Cardiac muscle cell (in vitro differentiated cells and primary cell): ENCODE measurements at regions not wholly inside any gene's neighbourhood (a gene's known extent, or its start where the extent isn't known, plus 50 kb on each side); places are given as distances from the start of the nearest gene placed in this dataset.

Source experiments
- DNase-seq, 2 donors: peaks; one replicate each; pipeline versions ENCODE4 v3.0.0 to v3.0.0-alpha.2; 2010 to 2017; ENCODE audit warnings: low read depth in 1 of 2, low spot score in 1 of 2
- H3K27ac ChIP-seq: fragments of 200-600 bp; sonication (generic); 2 replicates; pipeline ENCODE4 v1.5.1; 2016
- H3K27me3 ChIP-seq: fragments of 200-600 bp; sonication (generic); 2 replicates; pipeline ENCODE4 v1.6.0; 2016; ENCODE audit warnings: control low read depth
- H3K36me3 ChIP-seq: fragments of 200-600 bp; sonication (generic); 2 replicates; pipeline ENCODE4 v1.5.1; 2016; ENCODE audit warnings: control low read depth
- H3K4me1 ChIP-seq: fragments of 200-600 bp; sonication (generic); 2 replicates; pipeline ENCODE4 v1.8.1; 2017; ENCODE audit warnings: low read depth, mild to moderate bottlenecking, mixed run types
- H3K4me3 ChIP-seq: fragments of 200-600 bp; sonication (generic); 2 replicates; pipeline ENCODE4 v1.5.1; 2016; ENCODE audit warnings: mild to moderate bottlenecking
- H3K9me3 ChIP-seq: fragments of 200-600 bp; sonication (generic); 2 replicates; pipeline ENCODE4 v1.5.1; 2017; ENCODE audit warnings: low read depth, mild to moderate bottlenecking, control low read depth
- TF ChIP-seq, protein P1 (sequence below): IDR thresholded peaks from 2 replicates; pipeline ENCODE4 v1.5.1; 2012; ENCODE audit warnings: low read depth, mild to moderate bottlenecking, low read length

DNA sequence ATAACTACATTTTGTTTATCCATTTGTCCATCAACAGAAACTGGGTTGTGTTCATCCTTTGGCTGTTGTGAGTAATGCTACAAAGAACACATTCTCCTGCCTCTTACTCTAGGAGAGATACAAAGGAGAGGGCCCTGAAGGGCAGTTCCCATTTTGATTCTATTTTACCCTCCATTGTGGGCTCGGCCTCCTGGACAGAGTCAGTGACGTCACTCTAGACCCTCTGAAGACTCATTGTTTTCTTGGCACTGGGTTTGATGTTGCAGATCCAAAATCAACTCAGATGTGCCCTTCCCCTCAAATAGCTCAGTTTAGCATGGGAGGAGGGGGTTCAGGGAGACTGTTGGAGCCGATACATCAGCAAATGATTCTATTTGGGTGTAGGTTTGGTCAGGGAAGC is 280.9 kb downstream of the UTP18 start:
- no peak for DNase-seq
- Histone ChIP-seq H3K9me3 (no peaks in the 10 kb centered on the region), H3K36me3 (no peaks in the 10 kb centered on the region), H3K27ac (no peak overlapping the region), H3K4me1 (no peaks in the 10 kb centered on the region), H3K4me3 (no peak overlapping the region), H3K27me3 (no peaks in the 10 kb centered on the region)
- TF ChIP-seq, protein P1, sequence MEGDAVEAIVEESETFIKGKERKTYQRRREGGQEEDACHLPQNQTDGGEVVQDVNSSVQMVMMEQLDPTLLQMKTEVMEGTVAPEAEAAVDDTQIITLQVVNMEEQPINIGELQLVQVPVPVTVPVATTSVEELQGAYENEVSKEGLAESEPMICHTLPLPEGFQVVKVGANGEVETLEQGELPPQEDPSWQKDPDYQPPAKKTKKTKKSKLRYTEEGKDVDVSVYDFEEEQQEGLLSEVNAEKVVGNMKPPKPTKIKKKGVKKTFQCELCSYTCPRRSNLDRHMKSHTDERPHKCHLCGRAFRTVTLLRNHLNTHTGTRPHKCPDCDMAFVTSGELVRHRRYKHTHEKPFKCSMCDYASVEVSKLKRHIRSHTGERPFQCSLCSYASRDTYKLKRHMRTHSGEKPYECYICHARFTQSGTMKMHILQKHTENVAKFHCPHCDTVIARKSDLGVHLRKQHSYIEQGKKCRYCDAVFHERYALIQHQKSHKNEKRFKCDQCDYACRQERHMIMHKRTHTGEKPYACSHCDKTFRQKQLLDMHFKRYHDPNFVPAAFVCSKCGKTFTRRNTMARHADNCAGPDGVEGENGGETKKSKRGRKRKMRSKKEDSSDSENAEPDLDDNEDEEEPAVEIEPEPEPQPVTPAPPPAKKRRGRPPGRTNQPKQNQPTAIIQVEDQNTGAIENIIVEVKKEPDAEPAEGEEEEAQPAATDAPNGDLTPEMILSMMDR: no peak

DNA sequence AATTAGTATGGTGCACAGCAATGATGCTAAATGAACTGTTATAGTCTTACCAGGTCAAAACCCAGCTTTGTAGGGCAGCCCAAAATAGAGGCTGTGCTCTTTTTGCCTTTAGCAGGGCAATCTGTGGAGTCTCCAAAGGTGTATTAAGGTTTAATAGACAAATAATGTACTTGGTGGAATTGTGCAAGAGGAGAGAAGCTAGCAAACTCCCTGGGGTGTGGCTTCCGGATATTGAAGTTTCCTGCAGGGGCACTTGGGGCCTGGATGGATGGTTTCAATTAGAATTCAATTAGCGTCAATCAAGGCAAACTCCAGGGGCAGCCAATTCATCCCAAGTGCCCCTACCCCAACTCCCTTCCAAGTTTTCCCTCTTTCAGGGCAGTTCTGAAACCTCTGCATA is 285.8 kb downstream of the UTP18 start:
- DNase-seq: no peak
- TF ChIP-seq, protein P1: no peak
- Histone ChIP-seq H3K4me1 (no peaks in the 10 kb centered on the region), H3K27me3 (no peaks in the 10 kb centered on the region), H3K36me3 (no peaks in the 10 kb centered on the region), H3K4me3 (no peak overlapping the region), H3K9me3 (no peaks in the 10 kb centered on the region), H3K27ac (no peak overlapping the region)

DNA sequence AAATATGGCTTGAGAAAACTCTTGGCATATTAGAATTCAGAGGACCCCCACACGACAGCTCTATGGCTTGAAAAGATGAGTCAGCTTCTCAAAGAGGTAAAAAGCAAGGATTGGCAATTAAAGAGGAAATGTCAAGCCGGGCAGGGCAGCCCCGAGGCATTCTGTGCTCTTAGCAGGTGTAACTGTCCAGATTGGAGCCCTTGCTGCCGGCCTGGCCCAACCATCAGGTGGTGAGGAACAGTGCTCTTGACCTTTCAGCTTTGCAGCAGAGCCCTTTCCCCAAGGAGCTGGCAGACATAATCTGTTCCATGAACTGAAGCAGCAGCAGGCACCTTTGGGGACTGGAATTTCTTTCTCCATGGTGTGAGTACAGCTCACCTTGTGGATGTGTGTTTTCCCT is 287.8 kb downstream of the UTP18 start:
- Histone ChIP-seq H3K27ac (no peak overlapping the region), H3K9me3 (no peaks in the 10 kb centered on the region), H3K4me1 (no peaks in the 10 kb centered on the region), H3K4me3 (no peak overlapping the region), H3K36me3 (no peaks in the 10 kb centered on the region), H3K27me3 (no peaks in the 10 kb centered on the region)
- DNase-seq: no peak
- TF ChIP-seq, protein P1: no peak

DNA sequence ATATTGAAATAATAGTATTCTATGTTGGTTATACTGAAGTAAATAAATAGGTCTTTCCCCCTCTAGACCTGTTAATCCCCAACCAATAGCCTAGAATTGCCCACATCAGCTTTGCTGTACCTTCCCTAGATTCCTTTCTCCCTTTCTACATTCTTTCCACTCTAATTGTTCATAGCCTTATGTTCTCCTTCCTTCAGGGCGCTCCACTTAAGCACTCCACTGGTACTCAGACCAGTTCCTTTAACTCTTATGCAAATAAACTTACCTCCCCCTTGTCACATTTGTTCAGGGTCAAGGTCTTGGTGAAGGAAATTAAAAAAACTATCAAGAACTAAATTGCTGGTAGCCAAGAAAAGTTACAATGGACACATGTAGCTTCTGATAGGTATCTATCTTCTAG is 294.8 kb downstream of the UTP18 start:
- no peak for DNase-seq
- no peaks in the 10 kb centered on the region for H3K36me3 ChIP-seq
- H3K4me3 ChIP-seq: no peak overlapping the region
- H3K4me1 ChIP-seq: no peaks in the 10 kb centered on the region
- H3K9me3 ChIP-seq: no peaks in the 10 kb centered on the region
- TF ChIP-seq, protein P1: no peak
- H3K27ac ChIP-seq: no peak overlapping the region
- H3K27me3 ChIP-seq: no peaks in the 10 kb centered on the region

DNA sequence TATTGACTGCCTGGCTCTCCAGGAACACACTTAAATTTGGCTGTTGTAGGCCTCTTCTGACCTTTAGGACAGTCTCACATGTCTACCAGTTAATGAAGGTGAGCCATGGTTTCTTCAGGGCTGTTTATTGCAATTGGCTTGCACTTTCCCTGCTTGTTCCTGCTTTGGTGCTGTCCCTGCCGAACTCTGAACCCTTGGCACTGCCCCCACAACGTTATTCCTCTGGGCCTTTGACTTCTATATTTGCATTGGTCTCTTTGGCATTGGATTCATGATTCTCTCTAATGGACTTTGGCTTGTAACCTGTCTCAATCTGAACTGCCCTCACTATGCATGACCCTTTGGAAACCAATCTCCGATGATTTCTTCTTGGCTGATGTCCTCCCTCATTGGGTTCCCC is 299.4 kb downstream of the UTP18 start:
- H3K9me3 ChIP-seq: no peaks in the 10 kb centered on the region
- no peaks in the 10 kb centered on the region for H3K36me3 ChIP-seq
- no peak overlapping the region for H3K4me3 ChIP-seq
- no peak for DNase-seq
- no peaks in the 10 kb centered on the region for H3K27me3 ChIP-seq
- H3K4me1 ChIP-seq: no peaks in the 10 kb centered on the region
- H3K27ac ChIP-seq: no peak overlapping the region
- TF ChIP-seq, protein P1: no peak

DNA sequence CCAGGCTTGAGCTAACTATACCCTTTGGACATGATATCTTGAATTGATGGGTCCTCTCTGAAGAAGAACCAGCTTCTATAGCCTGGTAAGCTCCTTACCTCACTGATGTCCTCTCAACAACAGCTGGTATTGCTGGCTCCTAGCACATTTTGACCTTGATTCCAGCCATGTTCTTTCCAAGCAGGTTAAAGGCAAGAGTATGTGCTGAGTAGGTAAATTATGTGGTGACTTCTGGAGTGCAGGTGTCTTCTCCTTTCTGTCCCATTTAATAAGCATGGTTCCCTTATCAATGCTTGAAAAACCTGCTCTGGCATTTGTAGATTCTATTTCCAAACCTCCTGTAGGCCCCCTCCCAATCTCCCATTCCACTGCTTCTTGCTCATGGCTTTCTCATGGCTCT is 300.1 kb downstream of the UTP18 start:
- no peak overlapping the region for H3K27ac ChIP-seq
- H3K27me3 ChIP-seq: no peaks in the 10 kb centered on the region
- H3K4me3 ChIP-seq: no peak overlapping the region
- TF ChIP-seq, protein P1: no peak
- DNase-seq: no peak
- H3K4me1 ChIP-seq: no peaks in the 10 kb centered on the region
- no peaks in the 10 kb centered on the region for H3K9me3 ChIP-seq
- no peaks in the 10 kb centered on the region for H3K36me3 ChIP-seq
